ENCODE measurements at regions not wholly inside any gene's neighbourhood (a gene's known extent, or its start where the extent isn't known, plus 50 kb on each side); places are given as distances from the start of the nearest gene placed in this dataset.

GRCh38 chr7:50174948-50175347 is 81.9 kb upstream of the ZPBP start:
- Mint-ChIP-seq H3K27ac (no peak overlapping the region), H3K9me3 (0 out of 2 replicates have a peak, but pooled peaks cover 3% of the 10 kb centered on the region), H3K36me3 (no peaks in the 10 kb centered on the region), H3K4me1 (no peaks in the 10 kb centered on the region), H3K27me3 (ENCODE audit: low read depth) (no peaks in the 10 kb centered on the region), H3K4me3 (no peak overlapping the region)
- ChIA-PET POLR2A (no interaction called here), CTCF (no interaction called here)
- ATAC-seq (no peak), DNase-seq (ENCODE audit: low spot score) (no peak)
- TF ChIP-seq PRRX2 (CRISPR knock-in tag; IDR thresholded peaks at IDR 0.05): no peak
- no peak for TF ChIP-seq KAT7 (CRISPR knock-in tag; IDR thresholded peaks at IDR 0.05; ENCODE audit: borderline replicate concordance)
- TF ChIP-seq STAT6 (CRISPR knock-in tag; conservative IDR thresholded peaks at IDR 0.05; ENCODE audit: low read depth): no peak
- no peak for TF ChIP-seq USF1 (CRISPR knock-in tag; IDR thresholded peaks at IDR 0.05)
- TF ChIP-seq FOXK1 (CRISPR knock-in tag; IDR thresholded peaks at IDR 0.05): no peak
- no peak for TF ChIP-seq RELA (CRISPR knock-in tag; IDR thresholded peaks at IDR 0.05; ENCODE audit: borderline replicate concordance)
- TF ChIP-seq NR2C2 (CRISPR knock-in tag; IDR thresholded peaks at IDR 0.05): no peak
- TF ChIP-seq FOXP1 (CRISPR knock-in tag; IDR thresholded peaks at IDR 0.05; ENCODE audit: borderline replicate concordance): no peak
- TF ChIP-seq TP53 (CRISPR knock-in tag; IDR thresholded peaks at IDR 0.05): no peak
- TF ChIP-seq SP1 (CRISPR knock-in tag; conservative IDR thresholded peaks at IDR 0.05): no peak
- no peak for TF ChIP-seq HMGXB4 (CRISPR knock-in tag; IDR thresholded peaks at IDR 0.05)
- TF ChIP-seq FOXJ3 (CRISPR knock-in tag; IDR thresholded peaks at IDR 0.05; ENCODE audit: borderline replicate concordance): no peak
- TF ChIP-seq IRF1 (CRISPR knock-in tag; IDR thresholded peaks at IDR 0.05): no peak
- TF ChIP-seq NFE2L1 (CRISPR knock-in tag; IDR thresholded peaks at IDR 0.05): no peak
- TF ChIP-seq SMAD4 (CRISPR knock-in tag; IDR thresholded peaks at IDR 0.05): no peak
- no peak for TF ChIP-seq ZSCAN18 (CRISPR knock-in tag; IDR thresholded peaks at IDR 0.05)
- TF ChIP-seq MLX (CRISPR knock-in tag; IDR thresholded peaks at IDR 0.05): no peak
- no peak for TF ChIP-seq JAZF1 (CRISPR knock-in tag; IDR thresholded peaks at IDR 0.05)
- TF ChIP-seq AR (CRISPR knock-in tag; IDR thresholded peaks at IDR 0.05): no peak
- TF ChIP-seq SMAD3 (CRISPR knock-in tag; IDR thresholded peaks at IDR 0.05; ENCODE audit: borderline replicate concordance): no peak
